A549 (cell line): ENCODE measurements at regions not wholly inside any gene's neighbourhood (a gene's known extent, or its start where the extent isn't known, plus 50 kb on each side); places are given as distances from the start of the nearest gene placed in this dataset.
"Not testable (repeated sequence)": the region's sequence is repeated elsewhere in the genome, so short reads cannot be mapped to it uniquely, and the experiment has no call there.

Experiments
- ATAC-seq, 2 experiments: fragments of 200-7000 bp in 1 of 2; fragments of >200 bp in 1 of 2; cut with Nextera tagmentation in 1 of 2; cut with Tn5 transposase in 1 of 2; 3 replicates each; pipeline versions ENCODE4 v1.8.0 to v1.9.1; 2018 to 2020; ENCODE audit warnings: mild to moderate bottlenecking in 1 of 2, moderate library complexity in 1 of 2
- CTCF ChIA-PET: fragments of 300-600 bp; sonication (Branson Sonifier 250); formaldehyde crosslinking; extraction: SDS; loops from one replicate; lab custom pipeline; 2021; ENCODE audit warnings: antibody characterized with exemption, inconsistent platforms; lab: Yijun Ruan, JAX
- POLR2A ChIA-PET: fragments of 350-600 bp; formaldehyde crosslinking; extraction: SDS; loops from one replicate; lab custom pipeline; 2021; ENCODE audit warnings: antibody characterized with exemption, inconsistent platforms; lab: Yijun Ruan, JAX
- DNase-seq, 2 experiments: peaks; one replicate each; pipeline versions ENCODE4 v3.0.0 to v3.0.0-alpha.2; 2011 to 2016; ENCODE audit warnings: low read depth in 1 of 2, low spot score in 1 of 2
- FAIRE-seq: peaks from 2 replicates; lab custom pipeline; 2011; peaks lifted over from hg19 to GRCh38; lab: Jason Lieb, UNC
- H3K27ac ChIP-seq, 2 experiments: fragments of >200 bp; sonication (Bioruptor Twin); formaldehyde crosslinking; 3 replicates each; pipeline ENCODE4 v1.5.1; 2016 to 2017
- H3K4me1 ChIP-seq: fragments of >200 bp; sonication (Bioruptor Twin); formaldehyde crosslinking; 3 replicates; pipeline ENCODE4 v1.6.1; 2016
- H3K4me2 ChIP-seq: fragments of >200 bp; sonication (Bioruptor Twin); formaldehyde crosslinking; 3 replicates; pipeline ENCODE4 v1.6.1; 2016
- H3K4me3 ChIP-seq: fragments of >200 bp; sonication (Bioruptor Twin); formaldehyde crosslinking; 3 replicates; pipeline ENCODE4 v1.5.1; 2016
- H3K9me3 ChIP-seq: fragments of >200 bp; sonication (Bioruptor Twin); formaldehyde crosslinking; 3 replicates; pipeline ENCODE4 v1.6.1; 2016
- WGBS: methylation state at CpG from one replicate; pipeline ENCODE4 v1.1.6; 2017; ENCODE audit errors: missing lambda C conversion rate; 5-methylcytosine and 5-hydroxymethylcytosine counted together

DNA sequence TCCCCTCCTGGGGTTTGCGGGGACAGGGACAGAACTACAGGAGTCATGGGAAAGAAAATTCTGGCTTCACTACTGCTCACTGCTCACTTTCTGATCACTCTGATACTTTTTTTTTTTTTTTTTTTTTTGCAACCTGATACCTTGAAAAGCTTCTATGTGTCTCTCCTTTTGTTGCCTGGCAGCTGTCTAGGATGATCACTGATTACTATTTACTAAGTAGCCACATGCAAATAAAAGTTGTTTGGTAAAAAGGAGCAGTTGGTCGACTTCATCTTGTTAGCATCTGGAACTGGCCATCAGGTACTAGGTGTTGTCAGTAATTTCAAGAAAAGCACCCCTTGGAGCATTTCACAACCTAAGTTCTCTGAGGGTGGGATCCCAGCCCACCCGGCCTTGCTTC lies 74.9 kb upstream of the MTLN start:
- H3K4me2 ChIP-seq, FAIRE-seq, DNase-seq, CTCF ChIA-PET, H3K9me3 ChIP-seq, POLR2A ChIA-PET, H3K4me3 ChIP-seq, H3K4me1 ChIP-seq, H3K27ac ChIP-seq, ATAC-seq: not testable (repeated sequence)
- no CpG with 5 or more reads among the region's 3 CpGs for WGBS

DNA sequence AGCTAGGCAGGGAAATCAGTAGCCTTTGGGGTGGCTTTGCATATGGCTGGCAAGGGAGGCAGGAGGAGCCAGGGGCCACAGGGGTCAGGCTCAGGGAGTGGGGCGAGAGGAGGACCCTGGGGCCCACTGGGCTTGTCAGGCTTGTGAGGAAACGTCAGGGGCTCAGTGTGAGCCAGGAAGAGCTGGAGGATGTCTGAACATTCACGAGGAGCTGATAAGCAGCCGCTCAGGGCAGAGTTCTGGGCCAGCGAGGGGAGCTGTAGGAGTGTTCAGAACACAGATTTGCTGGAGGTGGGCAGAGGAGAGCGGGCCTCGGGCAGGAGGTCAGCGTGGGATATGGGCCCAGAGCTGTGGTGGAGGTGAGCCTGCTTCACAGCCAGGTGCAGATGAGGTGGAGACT lies 72.7 kb upstream of the MTLN start:
- POLR2A ChIA-PET, FAIRE-seq: not testable (repeated sequence)

GRCh38 chr2:110280804-110281203 lies 68.5 kb upstream of the MTLN start:
- FAIRE-seq, H3K4me2 ChIP-seq, ATAC-seq, DNase-seq, H3K4me3 ChIP-seq, H3K9me3 ChIP-seq, H3K4me1 ChIP-seq, H3K27ac ChIP-seq, POLR2A ChIA-PET, CTCF ChIA-PET: not testable (repeated sequence)
- 100% methylated on average over 2 of the region's 4 CpGs for WGBS

More for the DNA sequence above, 72.7 kb upstream of the MTLN start:
- DNase-seq, H3K27ac ChIP-seq, H3K9me3 ChIP-seq, ATAC-seq, H3K4me3 ChIP-seq, H3K4me2 ChIP-seq, CTCF ChIA-PET, H3K4me1 ChIP-seq: not testable (repeated sequence)
- WGBS = no CpG with 5 or more reads among the region's 8 CpGs

GRCh38 chr2:110277054-110277453 lies 64.7 kb upstream of the MTLN start:
- H3K4me2 ChIP-seq, POLR2A ChIA-PET, H3K27ac ChIP-seq, H3K9me3 ChIP-seq, H3K4me1 ChIP-seq, FAIRE-seq, H3K4me3 ChIP-seq, ATAC-seq, DNase-seq, CTCF ChIA-PET: not testable (repeated sequence)
- WGBS = no CpG with 5 or more reads among the region's 6 CpGs

GRCh38 chr2:110276092-110276491 lies 63.7 kb upstream of the MTLN start:
- H3K27ac ChIP-seq, POLR2A ChIA-PET, H3K4me2 ChIP-seq, H3K4me1 ChIP-seq, CTCF ChIA-PET, H3K9me3 ChIP-seq, FAIRE-seq, ATAC-seq, H3K4me3 ChIP-seq, DNase-seq: not testable (repeated sequence)
- 6% methylated on average over 1 of the region's 2 CpGs for WGBS

- POLR2A ChIA-PET, ATAC-seq, DNase-seq, CTCF ChIA-PET, H3K27ac ChIP-seq, H3K9me3 ChIP-seq, FAIRE-seq, H3K4me2 ChIP-seq, H3K4me1 ChIP-seq, H3K4me3 ChIP-seq: not testable (repeated sequence)
- WGBS = 83% methylated on average over 6 of the region's 9 CpGs
These were observed 57.3 kb upstream of the MTLN start for GRCh38 chr2:110269674-110270073.

DNA sequence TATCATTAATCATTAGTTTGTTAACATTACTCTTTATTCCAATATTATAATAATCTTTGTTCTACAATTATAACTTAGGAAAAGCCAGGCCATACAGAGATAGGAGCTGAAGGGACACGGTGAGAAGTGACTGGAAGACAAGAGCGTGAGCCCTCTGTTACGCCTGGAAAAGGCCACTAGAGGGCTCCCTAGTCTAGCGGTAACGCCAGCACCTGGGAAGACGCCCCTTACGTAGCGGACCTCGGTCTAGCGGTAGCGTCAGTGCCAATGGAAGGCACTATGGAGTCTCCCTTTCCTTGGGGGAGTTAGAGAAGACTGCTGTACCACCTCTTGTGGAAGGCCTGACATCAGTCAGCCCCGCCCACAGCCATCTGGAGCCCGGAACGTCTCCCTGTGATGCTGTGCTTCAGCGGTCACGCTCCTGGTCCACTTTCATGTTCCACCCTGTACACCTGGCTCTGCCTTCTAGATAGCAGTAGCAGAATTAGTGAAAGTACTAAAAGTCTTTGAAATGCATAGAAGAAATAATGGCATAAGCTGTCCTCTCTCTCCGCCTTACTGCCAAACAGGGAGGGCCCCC lies 55.6 kb upstream of the MTLN start:
- DNase-seq, FAIRE-seq, H3K4me1 ChIP-seq, CTCF ChIA-PET, H3K27ac ChIP-seq, POLR2A ChIA-PET, H3K9me3 ChIP-seq: not testable (repeated sequence)
- H3K4me3 ChIP-seq = peak overlapping the region; percentile 36; the same call in 2 of the 3 replicates
- WGBS = 49% methylated on average over 3 of the region's 17 CpGs
- ATAC-seq = peak; percentile 96 to 100
- H3K4me2 ChIP-seq = peak overlapping the region; percentile 65; the same call in 2 of the 3 replicates

DNA sequence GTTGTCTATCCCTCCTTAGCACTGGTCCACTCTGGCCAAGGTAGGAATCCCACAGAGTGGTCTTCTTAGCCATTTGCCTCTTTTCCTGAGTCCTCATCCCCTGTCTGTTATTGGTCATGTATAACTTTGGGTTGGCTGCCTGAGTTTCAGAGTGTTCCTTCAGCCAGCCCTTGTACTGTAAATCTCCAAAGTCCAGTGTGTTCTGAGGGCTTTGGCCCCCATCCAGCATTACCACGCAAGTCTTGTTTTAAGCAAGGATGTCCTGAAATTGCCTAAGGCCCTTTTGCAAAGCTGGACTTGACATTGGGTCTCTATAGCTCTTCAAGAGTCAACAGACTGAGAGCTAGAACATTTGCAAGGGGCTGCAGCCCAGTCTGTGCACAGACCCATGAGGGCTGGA lies 52.5 kb upstream of the MTLN start:
- H3K9me3 ChIP-seq, DNase-seq, POLR2A ChIA-PET, H3K4me3 ChIP-seq, FAIRE-seq, H3K27ac ChIP-seq, CTCF ChIA-PET, H3K4me1 ChIP-seq, H3K4me2 ChIP-seq, ATAC-seq: not testable (repeated sequence)
- no CpG with 5 or more reads among the region's 1 CpG for WGBS

DNA sequence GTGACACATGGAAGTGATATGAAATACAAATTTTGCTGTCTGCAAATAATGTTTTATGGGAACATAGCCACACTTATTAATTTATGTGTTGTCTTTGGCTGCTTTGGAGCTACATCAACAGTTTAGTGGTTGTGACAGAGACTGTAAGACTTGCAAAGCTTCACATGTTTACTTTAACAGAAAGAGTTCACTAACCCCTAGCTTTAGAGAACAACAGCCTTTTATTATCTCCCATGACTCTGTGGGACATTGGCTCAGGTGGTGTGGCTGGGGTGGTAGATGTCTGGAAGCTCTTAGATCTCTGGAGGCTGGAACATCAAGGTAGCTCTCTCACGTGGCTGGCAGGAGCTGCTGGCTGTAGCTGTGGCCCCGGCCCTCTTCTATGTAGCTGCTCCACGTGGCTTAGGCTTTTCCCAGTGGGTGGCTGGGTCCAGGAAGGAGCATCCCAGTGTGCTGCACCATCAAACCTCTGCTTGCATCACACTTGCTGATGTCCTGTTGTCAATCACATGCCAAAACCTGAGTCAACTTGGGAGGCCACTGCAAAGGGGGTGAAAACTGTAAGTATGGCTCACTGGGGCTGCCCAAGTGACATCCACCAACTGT lies 51.8 kb upstream of the MTLN start:
- CTCF ChIA-PET, POLR2A ChIA-PET: not testable (repeated sequence)
- no CpG with 5 or more reads among the region's 3 CpGs for WGBS

DNA sequence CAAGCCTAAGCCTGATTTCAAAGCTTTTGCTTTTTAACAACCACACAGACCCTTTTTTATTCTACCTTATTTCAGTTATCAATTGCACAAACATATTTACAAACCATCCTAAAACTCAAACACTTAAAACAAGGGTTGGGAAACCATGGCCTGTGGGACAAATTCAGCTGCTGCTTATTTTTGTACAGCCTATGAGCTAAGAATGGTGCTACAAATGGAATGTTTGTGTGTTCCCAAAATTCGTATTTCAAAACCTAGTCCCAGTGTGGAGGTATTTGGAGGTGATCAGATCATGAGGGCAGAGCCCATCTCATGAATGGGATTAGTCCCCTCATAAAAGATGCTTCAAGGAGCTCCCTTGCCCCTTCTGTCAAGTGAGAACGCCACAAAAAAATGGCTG lies 51.1 kb upstream of the MTLN start:
- DNase-seq, H3K27ac ChIP-seq, H3K4me2 ChIP-seq, POLR2A ChIA-PET, CTCF ChIA-PET, H3K9me3 ChIP-seq, ATAC-seq, H3K4me1 ChIP-seq, FAIRE-seq, H3K4me3 ChIP-seq: not testable (repeated sequence)
- 76% methylated on average over 1 of the region's 2 CpGs for WGBS

More for the DNA sequence above, 51.8 kb upstream of the MTLN start:
- not testable (repeated sequence) for ATAC-seq, DNase-seq, H3K4me3 ChIP-seq, H3K27ac ChIP-seq, H3K9me3 ChIP-seq, FAIRE-seq, H3K4me2 ChIP-seq, H3K4me1 ChIP-seq
